ENCODE measurements at regions not wholly inside any gene's neighbourhood (a gene's known extent, or its start where the extent isn't known, plus 50 kb on each side); places are given as distances from the start of the nearest gene placed in this dataset.

- no peak overlapping the region for H3K4me3 ChIP-seq (ENCODE audit: low read depth, low read length)
- no peak for DNase-seq (ENCODE audit: low read depth, low spot score)
- ChIA-PET CTCF (no interaction called here), POLR2A (no interaction called here)
- no peak for TF ChIP-seq CTCF (IDR thresholded peaks at IDR 0.05; ENCODE audit: insufficient read depth, low read length, missing control alignments)
Observed at GRCh38 chr12:72191761-72192160, 80.4 kb upstream of the TRHDE start.

- ChIA-PET CTCF (no interaction called here), POLR2A (no interaction called here)
- TF ChIP-seq CTCF (IDR thresholded peaks at IDR 0.05; ENCODE audit: insufficient read depth, low read length, missing control alignments), result no peak
- no peak overlapping the region for H3K4me3 ChIP-seq (ENCODE audit: low read depth, low read length)
- no peak for DNase-seq (ENCODE audit: low read depth, low spot score)
Observed at GRCh38 chr12:72197790-72198189, 74.4 kb upstream of the TRHDE start.

GRCh38 chr12:72201457-72201856 is 70.7 kb upstream of the TRHDE start:
- H3K4me3 ChIP-seq (ENCODE audit: low read depth, low read length), result no peak overlapping the region
- DNase-seq (ENCODE audit: low read depth, low spot score), result no peak
- ChIA-PET POLR2A (no interaction called here), CTCF (no interaction called here)
- TF ChIP-seq CTCF (IDR thresholded peaks at IDR 0.05; ENCODE audit: insufficient read depth, low read length, missing control alignments), result no peak

- no peak for DNase-seq (ENCODE audit: low read depth, low spot score)
- TF ChIP-seq CTCF (IDR thresholded peaks at IDR 0.05; ENCODE audit: insufficient read depth, low read length, missing control alignments), result no peak
- ChIA-PET POLR2A (no interaction called here), CTCF (no interaction called here)
- no peak overlapping the region for H3K4me3 ChIP-seq (ENCODE audit: low read depth, low read length)
Observed at GRCh38 chr12:72203764-72204335, 68.3 kb upstream of the TRHDE start.

- ChIA-PET CTCF (no interaction called here), POLR2A (no interaction called here)
- no peak overlapping the region for H3K4me3 ChIP-seq (ENCODE audit: low read depth, low read length)
- DNase-seq (ENCODE audit: low read depth, low spot score), result no peak
- no peak for TF ChIP-seq CTCF (IDR thresholded peaks at IDR 0.05; ENCODE audit: insufficient read depth, low read length, missing control alignments)
Observed at GRCh38 chr12:72207079-72207478, 65.1 kb upstream of the TRHDE start.

GRCh38 chr12:72207486-72208409 is 64.4 kb upstream of the TRHDE start:
- ChIA-PET POLR2A (no interaction called here), CTCF (no interaction called here)
- no peak for TF ChIP-seq CTCF (IDR thresholded peaks at IDR 0.05; ENCODE audit: insufficient read depth, low read length, missing control alignments)
- DNase-seq (ENCODE audit: low read depth, low spot score), result no peak
- H3K4me3 ChIP-seq (ENCODE audit: low read depth, low read length), result no peak overlapping the region
